ENCODE measurements at regions not wholly inside any gene's neighbourhood (a gene's known extent, or its start where the extent isn't known, plus 50 kb on each side); places are given as distances from the start of the nearest gene placed in this dataset.
A peak's percentile ranks its signal among the peaks of the same experiment; 100 is the strongest.

GRCh38 chrX:37904833-37905232 is 57.5 kb upstream of the DYNLT3 start:
- no peak overlapping the region for H3K4me3 ChIP-seq (ENCODE audit: low read depth, low read length)
- H3K4me1 ChIP-seq, result no peaks in the 10 kb centered on the region
- no peak for DNase-seq
- no peaks in the 10 kb centered on the region for H3K9me3 ChIP-seq
- no peaks in the 10 kb centered on the region for H3K36me3 ChIP-seq
- no peak for TF ChIP-seq CTCF (IDR thresholded peaks at IDR 0.05; ENCODE audit: low read depth, low read length)
- no peaks in the 10 kb centered on the region for H3K27me3 ChIP-seq

- no peaks in the 10 kb centered on the region for H3K36me3 ChIP-seq
- peak; percentile 25; the same call in 1 of the 2 replicates for TF ChIP-seq CTCF (IDR thresholded peaks at IDR 0.05; ENCODE audit: low read depth, low read length)
- peak; percentile 76 for DNase-seq
- H3K27me3 ChIP-seq, result no peaks in the 10 kb centered on the region
- peak overlapping the region; percentile 58 for H3K4me3 ChIP-seq (ENCODE audit: low read depth, low read length)
- no peaks in the 10 kb centered on the region for H3K9me3 ChIP-seq
- no peaks in the 10 kb centered on the region for H3K4me1 ChIP-seq
Observed at GRCh38 chrX:37905436-37906147, 58.2 kb upstream of the DYNLT3 start.

- TF ChIP-seq CTCF (IDR thresholded peaks at IDR 0.05; ENCODE audit: low read depth, low read length), result no peak
- H3K36me3 ChIP-seq, result no peaks in the 10 kb centered on the region
- no peaks in the 10 kb centered on the region for H3K4me1 ChIP-seq
- H3K27me3 ChIP-seq, result no peaks in the 10 kb centered on the region
- no peak for DNase-seq
- peak overlapping the region; percentile 58 for H3K4me3 ChIP-seq (ENCODE audit: low read depth, low read length)
- H3K9me3 ChIP-seq, result no peaks in the 10 kb centered on the region
Observed at GRCh38 chrX:37906357-37906756, 59.0 kb upstream of the DYNLT3 start.

DNA sequence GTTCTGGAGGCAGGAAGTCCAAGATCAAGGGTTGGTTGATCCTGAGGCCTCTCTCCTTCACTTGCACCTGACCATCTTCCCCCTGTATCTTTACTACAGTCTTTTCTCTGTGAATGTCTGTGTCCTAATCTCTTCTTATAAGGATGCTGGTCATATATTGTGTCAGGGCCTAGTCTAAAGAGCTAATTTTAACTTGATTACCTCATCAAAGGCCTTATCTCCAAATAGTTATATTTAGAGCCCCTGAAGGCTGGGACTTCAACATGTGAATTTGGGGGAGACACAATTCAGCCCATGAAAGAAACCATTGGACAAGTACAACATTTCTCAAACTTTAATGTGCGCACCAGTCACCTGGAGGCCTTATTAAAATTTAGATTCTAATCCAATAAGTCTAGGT is 62.8 kb upstream of the DYNLT3 start:
- no peak overlapping the region for H3K4me3 ChIP-seq (ENCODE audit: low read depth, low read length)
- H3K9me3 ChIP-seq, result no peaks in the 10 kb centered on the region
- DNase-seq, result no peak
- no peaks in the 10 kb centered on the region for H3K27me3 ChIP-seq
- TF ChIP-seq CTCF (IDR thresholded peaks at IDR 0.05; ENCODE audit: low read depth, low read length), result no peak
- H3K4me1 ChIP-seq, result no peaks in the 10 kb centered on the region
- H3K36me3 ChIP-seq, result no peaks in the 10 kb centered on the region

DNA sequence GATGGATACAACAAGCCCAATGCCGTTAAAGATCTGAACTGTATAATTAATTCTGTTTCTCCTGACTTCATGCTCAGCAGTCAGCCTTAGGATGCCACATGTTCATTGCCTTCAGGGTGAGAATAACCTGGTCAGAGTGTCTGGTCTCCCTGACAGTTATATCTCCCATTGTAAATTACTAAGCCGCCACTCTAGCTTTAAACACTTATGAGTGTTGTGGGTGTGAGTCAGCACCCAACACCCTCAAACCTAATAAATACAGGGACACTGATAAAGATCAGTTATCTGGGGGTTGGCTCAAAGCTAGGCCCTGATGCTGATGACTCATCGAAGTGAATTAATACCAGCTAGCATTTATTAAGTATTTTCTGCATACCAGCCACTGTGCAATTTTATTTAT is 64.9 kb upstream of the DYNLT3 start:
- H3K4me1 ChIP-seq, result no peaks in the 10 kb centered on the region
- H3K36me3 ChIP-seq, result no peaks in the 10 kb centered on the region
- no peak for DNase-seq
- no peak for TF ChIP-seq CTCF (IDR thresholded peaks at IDR 0.05; ENCODE audit: low read depth, low read length)
- no peaks in the 10 kb centered on the region for H3K27me3 ChIP-seq
- H3K4me3 ChIP-seq (ENCODE audit: low read depth, low read length), result no peak overlapping the region
- H3K9me3 ChIP-seq, result no peaks in the 10 kb centered on the region

GRCh38 chrX:37912777-37913176 is 65.4 kb upstream of the DYNLT3 start:
- Histone ChIP-seq H3K4me1 (no peaks in the 10 kb centered on the region), H3K9me3 (no peaks in the 10 kb centered on the region), H3K4me3 (ENCODE audit: low read depth, low read length) (no peak overlapping the region), H3K36me3 (no peaks in the 10 kb centered on the region), H3K27me3 (no peaks in the 10 kb centered on the region)
- no peak for DNase-seq
- no peak for TF ChIP-seq CTCF (IDR thresholded peaks at IDR 0.05; ENCODE audit: low read depth, low read length)

Measured in BE2C (cell line).